ENCODE measurements at regions not wholly inside any gene's neighbourhood (a gene's known extent, or its start where the extent isn't known, plus 50 kb on each side); places are given as distances from the start of the nearest gene placed in this dataset.

DNA sequence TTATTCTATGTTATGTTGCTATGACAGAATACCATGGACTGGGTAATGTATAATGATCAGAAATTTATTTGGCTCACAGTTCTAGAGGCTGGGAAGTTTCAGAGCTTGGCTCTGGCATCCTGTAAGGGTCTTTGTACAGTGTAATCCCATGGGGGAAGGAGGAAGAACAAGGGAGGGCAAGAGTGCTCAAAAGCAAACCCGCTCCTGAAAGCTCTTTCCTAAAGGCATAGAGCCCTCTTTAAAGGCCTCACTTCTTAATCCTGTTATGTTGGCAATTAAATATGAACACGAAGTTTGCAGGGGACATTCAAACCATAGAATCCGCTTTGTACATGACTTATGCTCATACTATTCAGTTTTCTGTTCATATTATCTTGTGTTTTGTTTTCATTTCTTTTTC lies 191.3 kb upstream of the CTSO start:
- Histone ChIP-seq H4K8ac (ENCODE audit: low read depth in 2 of 2, low read length in 2 of 2) (no peak overlapping the region), H3K79me1 (ENCODE audit: low read depth in 1 of 2, low read length in 2 of 2) (no peaks in the 10 kb centered on the region), H2BK15ac (ENCODE audit: low read depth, low read length) (no peak overlapping the region), H3K23ac (ENCODE audit: low read depth, low read length) (no peak overlapping the region), H3K9me3 (ENCODE audit: control insufficient read depth, insufficient read depth, low read length) (no peaks in the 10 kb centered on the region), H3K4me2 (ENCODE audit: low read depth, low read length) (no peak overlapping the region), H3K27ac (ENCODE audit: insufficient read depth, low read length) (no peak overlapping the region), H3K4me3 (ENCODE audit: insufficient read depth, low read depth, low read length) (no peak overlapping the region), H3K18ac (ENCODE audit: low read depth, low read length) (no peak overlapping the region), H2AK9ac (replicated peaks; ENCODE audit: low read depth, low read length, poor library complexity) (no peak overlapping the region), H4K5ac (ENCODE audit: low read depth, low read length) (no peak overlapping the region), H3K4me1 (ENCODE audit: control insufficient read depth, insufficient read depth, low read length) (no peaks in the 10 kb centered on the region), H2AFZ (replicated peaks; ENCODE audit: low read length, poor library complexity) (no peak overlapping the region), H2BK5ac (ENCODE audit: low read depth, low read length, poor library complexity, severe bottlenecking) (no peak overlapping the region), H2BK20ac (ENCODE audit: low read depth, low read length) (no peak overlapping the region), H3K4ac (ENCODE audit: low read depth, low read length) (no peak overlapping the region), H4K91ac (ENCODE audit: insufficient read depth, low read depth, low read length) (no peak overlapping the region), H2AK5ac (ENCODE audit: low read depth, low read length) (no peak overlapping the region), H3K27me3 (ENCODE audit: control insufficient read depth, insufficient read depth, low read length) (no peaks in the 10 kb centered on the region), H3K56ac (ENCODE audit: extremely low read depth, insufficient read depth, low read length) (no peak overlapping the region), H3K9ac (ENCODE audit: low read depth, low read length) (no peak overlapping the region), H2BK120ac (ENCODE audit: low read depth, low read length) (no peak overlapping the region), H3K36me3 (ENCODE audit: control insufficient read depth, insufficient read depth, low read length) (no peaks in the 10 kb centered on the region), H3K9me1 (ENCODE audit: insufficient read depth, low read length) (no peaks in the 10 kb centered on the region), H4K20me1 (ENCODE audit: insufficient read depth, low read length) (no peaks in the 10 kb centered on the region), H3K14ac (replicated peaks; ENCODE audit: low read depth, low read length) (no peak overlapping the region)
- DNase-seq (no peak), ATAC-seq (ENCODE audit: low read depth) (no peak)
- WGBS, 2 experiments (ENCODE audit: extremely low coverage in 2 of 2, insufficient read length in 1 of 2) = no CpG with 5 or more reads among the region's 3 CpGs
- intact Hi-C loops (cut with micrococcal nuclease) (no loop called here), dilution Hi-C loops (cut with HindIII; ENCODE audit: low sequenced_read_pairs, unreplicated experiment) (no loop called here), in situ Hi-C loops (cut with MboI; ENCODE audit: low sequenced_read_pairs) (no loop called here)
- ChIA-PET CTCF (no interaction called here), POLR2A (ENCODE audit: unreplicated experiment) (no interaction called here)
- no peak for TF ChIP-seq RAD21 (IDR thresholded peaks at IDR 0.05; ENCODE audit: low read length)
- TF ChIP-seq RCOR1 (IDR thresholded peaks at IDR 0.05; ENCODE audit: insufficient replicate concordance, low read length) = no peak
- TF ChIP-seq, protein P1, sequence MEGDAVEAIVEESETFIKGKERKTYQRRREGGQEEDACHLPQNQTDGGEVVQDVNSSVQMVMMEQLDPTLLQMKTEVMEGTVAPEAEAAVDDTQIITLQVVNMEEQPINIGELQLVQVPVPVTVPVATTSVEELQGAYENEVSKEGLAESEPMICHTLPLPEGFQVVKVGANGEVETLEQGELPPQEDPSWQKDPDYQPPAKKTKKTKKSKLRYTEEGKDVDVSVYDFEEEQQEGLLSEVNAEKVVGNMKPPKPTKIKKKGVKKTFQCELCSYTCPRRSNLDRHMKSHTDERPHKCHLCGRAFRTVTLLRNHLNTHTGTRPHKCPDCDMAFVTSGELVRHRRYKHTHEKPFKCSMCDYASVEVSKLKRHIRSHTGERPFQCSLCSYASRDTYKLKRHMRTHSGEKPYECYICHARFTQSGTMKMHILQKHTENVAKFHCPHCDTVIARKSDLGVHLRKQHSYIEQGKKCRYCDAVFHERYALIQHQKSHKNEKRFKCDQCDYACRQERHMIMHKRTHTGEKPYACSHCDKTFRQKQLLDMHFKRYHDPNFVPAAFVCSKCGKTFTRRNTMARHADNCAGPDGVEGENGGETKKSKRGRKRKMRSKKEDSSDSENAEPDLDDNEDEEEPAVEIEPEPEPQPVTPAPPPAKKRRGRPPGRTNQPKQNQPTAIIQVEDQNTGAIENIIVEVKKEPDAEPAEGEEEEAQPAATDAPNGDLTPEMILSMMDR (conservative IDR thresholded peaks at IDR 0.05; ENCODE audit: low read depth, low read length) = no peak
- no peak for TF ChIP-seq MXI1 (IDR thresholded peaks at IDR 0.05; ENCODE audit: borderline replicate concordance, low read depth, low read length)
- no peak for TF ChIP-seq MAZ (IDR thresholded peaks at IDR 0.05; ENCODE audit: borderline replicate concordance, low read depth, low read length)
- TF ChIP-seq MAFK (IDR thresholded peaks at IDR 0.05; ENCODE audit: low read depth, low read length) = no peak
- no peak for TF ChIP-seq CHD1 (IDR thresholded peaks at IDR 0.05; ENCODE audit: low read depth, low read length)
- TF ChIP-seq, protein P2, sequence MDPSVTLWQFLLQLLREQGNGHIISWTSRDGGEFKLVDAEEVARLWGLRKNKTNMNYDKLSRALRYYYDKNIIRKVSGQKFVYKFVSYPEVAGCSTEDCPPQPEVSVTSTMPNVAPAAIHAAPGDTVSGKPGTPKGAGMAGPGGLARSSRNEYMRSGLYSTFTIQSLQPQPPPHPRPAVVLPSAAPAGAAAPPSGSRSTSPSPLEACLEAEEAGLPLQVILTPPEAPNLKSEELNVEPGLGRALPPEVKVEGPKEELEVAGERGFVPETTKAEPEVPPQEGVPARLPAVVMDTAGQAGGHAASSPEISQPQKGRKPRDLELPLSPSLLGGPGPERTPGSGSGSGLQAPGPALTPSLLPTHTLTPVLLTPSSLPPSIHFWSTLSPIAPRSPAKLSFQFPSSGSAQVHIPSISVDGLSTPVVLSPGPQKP (IDR thresholded peaks at IDR 0.05; ENCODE audit: borderline replicate concordance, low read depth, low read length) = no peak
- TF ChIP-seq NFE2L2 (IDR thresholded peaks at IDR 0.05; ENCODE audit: low read depth, low read length) = no peak
- TF ChIP-seq FOS (IDR thresholded peaks at IDR 0.05; ENCODE audit: low read depth, low read length) = no peak
- TF ChIP-seq, protein P3, sequence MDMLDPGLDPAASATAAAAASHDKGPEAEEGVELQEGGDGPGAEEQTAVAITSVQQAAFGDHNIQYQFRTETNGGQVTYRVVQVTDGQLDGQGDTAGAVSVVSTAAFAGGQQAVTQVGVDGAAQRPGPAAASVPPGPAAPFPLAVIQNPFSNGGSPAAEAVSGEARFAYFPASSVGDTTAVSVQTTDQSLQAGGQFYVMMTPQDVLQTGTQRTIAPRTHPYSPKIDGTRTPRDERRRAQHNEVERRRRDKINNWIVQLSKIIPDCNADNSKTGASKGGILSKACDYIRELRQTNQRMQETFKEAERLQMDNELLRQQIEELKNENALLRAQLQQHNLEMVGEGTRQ (IDR thresholded peaks at IDR 0.05; ENCODE audit: low read depth, low read length) = no peak
- TF ChIP-seq SMC3 (IDR thresholded peaks at IDR 0.05; ENCODE audit: low read depth, low read length) = no peak
- TF ChIP-seq CEBPB (IDR thresholded peaks at IDR 0.05; ENCODE audit: low read depth, low read length) = no peak
- no peak for TF ChIP-seq BHLHE40 (IDR thresholded peaks at IDR 0.05; ENCODE audit: low read depth, low read length)
- no peak for TF ChIP-seq RFX5 (IDR thresholded peaks at IDR 0.05; ENCODE audit: low read depth, low read length)
- TF ChIP-seq POLR2A (IDR thresholded peaks at IDR 0.05; ENCODE audit: low read depth, low read length) = no peak
- no TSS peak for BruUV-seq (replicated peaks)
